OCI-LY3 (cell line): ENCODE measurements at regions not wholly inside any gene's neighbourhood (a gene's known extent, or its start where the extent isn't known, plus 50 kb on each side); places are given as distances from the start of the nearest gene placed in this dataset.

Source experiments
- EZH2phosphoT487 ChIP-seq: fragments of 200-600 bp; shearing (Covaris generic); IDR thresholded peaks from 2 replicates; pipeline ENCODE4 v1.6.1; 2018; ENCODE audit warnings: antibody characterized with exemption, mixed run types, low read depth
- TF ChIP-seq, protein P1 (sequence below): fragments of 200-600, 300-600 bp; sonication (generic); IDR thresholded peaks from 2 replicates; pipeline ENCODE4 v1.5.1; 2014; ENCODE audit warnings: antibody characterized with exemption, low read length, low read depth

DNA sequence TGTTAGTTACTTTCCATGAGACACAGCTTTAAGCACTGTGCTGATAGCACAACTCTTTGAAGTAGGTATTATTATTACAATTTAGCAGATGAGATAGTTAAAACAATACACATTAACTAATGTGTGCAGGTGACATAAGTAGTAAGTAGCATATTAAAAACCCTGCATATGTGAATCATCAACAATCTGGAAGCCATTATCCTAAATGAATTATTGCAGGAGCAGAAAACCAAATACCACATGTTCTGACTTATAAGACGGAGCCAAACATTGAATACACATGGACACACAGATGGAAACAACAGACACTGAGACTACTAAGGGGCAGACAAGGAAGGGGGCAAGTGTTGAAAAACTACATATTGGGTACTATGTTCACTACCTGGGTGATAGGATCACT is 300.3 kb upstream of the GULP1 start:
- TF ChIP-seq, protein P1, sequence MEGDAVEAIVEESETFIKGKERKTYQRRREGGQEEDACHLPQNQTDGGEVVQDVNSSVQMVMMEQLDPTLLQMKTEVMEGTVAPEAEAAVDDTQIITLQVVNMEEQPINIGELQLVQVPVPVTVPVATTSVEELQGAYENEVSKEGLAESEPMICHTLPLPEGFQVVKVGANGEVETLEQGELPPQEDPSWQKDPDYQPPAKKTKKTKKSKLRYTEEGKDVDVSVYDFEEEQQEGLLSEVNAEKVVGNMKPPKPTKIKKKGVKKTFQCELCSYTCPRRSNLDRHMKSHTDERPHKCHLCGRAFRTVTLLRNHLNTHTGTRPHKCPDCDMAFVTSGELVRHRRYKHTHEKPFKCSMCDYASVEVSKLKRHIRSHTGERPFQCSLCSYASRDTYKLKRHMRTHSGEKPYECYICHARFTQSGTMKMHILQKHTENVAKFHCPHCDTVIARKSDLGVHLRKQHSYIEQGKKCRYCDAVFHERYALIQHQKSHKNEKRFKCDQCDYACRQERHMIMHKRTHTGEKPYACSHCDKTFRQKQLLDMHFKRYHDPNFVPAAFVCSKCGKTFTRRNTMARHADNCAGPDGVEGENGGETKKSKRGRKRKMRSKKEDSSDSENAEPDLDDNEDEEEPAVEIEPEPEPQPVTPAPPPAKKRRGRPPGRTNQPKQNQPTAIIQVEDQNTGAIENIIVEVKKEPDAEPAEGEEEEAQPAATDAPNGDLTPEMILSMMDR: no peak
- TF ChIP-seq EZH2phosphoT487: no peak
